DND-41 (cell line): ENCODE measurements at regions not wholly inside any gene's neighbourhood (a gene's known extent, or its start where the extent isn't known, plus 50 kb on each side); places are given as distances from the start of the nearest gene placed in this dataset.

ENCODE experiments used
- EZH2 ChIP-seq: IDR thresholded peaks from 3 replicates; pipeline ENCODE4 v1.6.1; 2012; ENCODE audit warnings: borderline replicate concordance, low read depth, mild to moderate bottlenecking, moderate library complexity, low read length, inconsistent platforms; ENCODE audit not compliant: severe bottlenecking
- TF ChIP-seq, protein P1 (sequence below): IDR thresholded peaks from 2 replicates; pipeline ENCODE4 v1.5.1; 2012; ENCODE audit warnings: borderline replicate concordance, low read length, moderate library complexity, mild to moderate bottlenecking; ENCODE audit not compliant: poor library complexity, severe bottlenecking; ENCODE audit errors: extremely low read depth

DNA sequence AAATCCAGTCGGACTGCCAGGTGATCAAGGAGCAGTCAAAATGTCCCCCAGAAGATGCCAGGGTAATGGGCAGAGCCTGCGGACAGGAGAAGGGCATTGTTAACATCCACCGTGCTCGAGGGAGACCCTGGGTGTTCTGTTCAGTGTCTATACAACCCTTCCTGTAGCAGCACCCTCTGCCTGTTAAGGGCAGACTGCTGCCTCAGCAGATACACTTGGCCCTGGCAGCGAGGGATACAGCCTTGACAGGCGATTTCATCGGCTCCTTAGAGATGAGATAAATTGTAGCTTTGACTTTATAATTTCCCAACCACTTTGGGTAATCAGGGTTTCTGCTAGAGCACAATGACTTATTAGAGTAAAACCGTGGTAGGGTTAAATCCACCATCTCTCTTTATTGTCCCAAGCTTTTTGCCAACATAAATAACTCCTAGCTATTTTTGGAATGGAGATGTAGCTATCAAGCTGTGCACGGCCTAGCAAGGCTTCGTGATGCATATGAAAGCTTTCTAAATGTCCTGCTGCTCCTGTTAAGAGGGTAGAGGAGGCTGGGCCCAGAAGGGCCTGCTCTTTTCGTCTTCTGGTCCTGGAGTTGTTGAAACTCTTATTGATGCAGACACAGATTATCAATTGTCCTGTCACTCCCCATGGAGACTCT lies 195.9 kb downstream of the CPEB2 start:
- TF ChIP-seq EZH2, result no peak
- TF ChIP-seq, protein P1, sequence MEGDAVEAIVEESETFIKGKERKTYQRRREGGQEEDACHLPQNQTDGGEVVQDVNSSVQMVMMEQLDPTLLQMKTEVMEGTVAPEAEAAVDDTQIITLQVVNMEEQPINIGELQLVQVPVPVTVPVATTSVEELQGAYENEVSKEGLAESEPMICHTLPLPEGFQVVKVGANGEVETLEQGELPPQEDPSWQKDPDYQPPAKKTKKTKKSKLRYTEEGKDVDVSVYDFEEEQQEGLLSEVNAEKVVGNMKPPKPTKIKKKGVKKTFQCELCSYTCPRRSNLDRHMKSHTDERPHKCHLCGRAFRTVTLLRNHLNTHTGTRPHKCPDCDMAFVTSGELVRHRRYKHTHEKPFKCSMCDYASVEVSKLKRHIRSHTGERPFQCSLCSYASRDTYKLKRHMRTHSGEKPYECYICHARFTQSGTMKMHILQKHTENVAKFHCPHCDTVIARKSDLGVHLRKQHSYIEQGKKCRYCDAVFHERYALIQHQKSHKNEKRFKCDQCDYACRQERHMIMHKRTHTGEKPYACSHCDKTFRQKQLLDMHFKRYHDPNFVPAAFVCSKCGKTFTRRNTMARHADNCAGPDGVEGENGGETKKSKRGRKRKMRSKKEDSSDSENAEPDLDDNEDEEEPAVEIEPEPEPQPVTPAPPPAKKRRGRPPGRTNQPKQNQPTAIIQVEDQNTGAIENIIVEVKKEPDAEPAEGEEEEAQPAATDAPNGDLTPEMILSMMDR, result no peak
